Left ventricle myocardium inferior (tissue), 1 donor: ENCODE measurements at regions not wholly inside any gene's neighbourhood (a gene's known extent, or its start where the extent isn't known, plus 50 kb on each side); places are given as distances from the start of the nearest gene placed in this dataset.

Source experiments
- DNase-seq: peaks from one replicate; pipeline ENCODE4 v3.0.0-alpha.2; 2020
- H3K27ac ChIP-seq: fragments of 200-600 bp; replicated peaks from 2 replicates; pipeline ENCODE4 v1.8.0; 2021
- H3K27me3 ChIP-seq: fragments of 200-600 bp; 2 replicates; pipeline ENCODE4 v1.8.0; 2021; ENCODE audit warnings: low read depth
- H3K36me3 ChIP-seq: fragments of 200-600 bp; 2 replicates; pipeline ENCODE4 v1.8.0; 2021
- H3K4me1 ChIP-seq: fragments of 200-600 bp; 2 replicates; pipeline ENCODE4 v1.8.0; 2021
- H3K4me3 ChIP-seq: fragments of 200-600 bp; 2 replicates; pipeline ENCODE4 v1.8.0; 2021; ENCODE audit warnings: mild to moderate bottlenecking, moderate library complexity
- H3K9me3 ChIP-seq: fragments of 200-600 bp; replicated peaks from 2 replicates; pipeline ENCODE4 v1.8.0; 2021
- intact Hi-C: fragments of 100-400 bp; cut with micrococcal nuclease; formaldehyde crosslinking; loops from one replicate; pipeline ENCODE4 v1.11.0; 2022
- TF ChIP-seq, protein P1 (sequence below): fragments of 200-600 bp; IDR thresholded peaks from 2 replicates; pipeline ENCODE4 v1.8.0; 2021; ENCODE audit warnings: antibody characterized with exemption, mild to moderate bottlenecking, borderline replicate concordance
- donor health status: DM: no; HTN: yes; CAD: no; lungs with severe emphysema.

DNA sequence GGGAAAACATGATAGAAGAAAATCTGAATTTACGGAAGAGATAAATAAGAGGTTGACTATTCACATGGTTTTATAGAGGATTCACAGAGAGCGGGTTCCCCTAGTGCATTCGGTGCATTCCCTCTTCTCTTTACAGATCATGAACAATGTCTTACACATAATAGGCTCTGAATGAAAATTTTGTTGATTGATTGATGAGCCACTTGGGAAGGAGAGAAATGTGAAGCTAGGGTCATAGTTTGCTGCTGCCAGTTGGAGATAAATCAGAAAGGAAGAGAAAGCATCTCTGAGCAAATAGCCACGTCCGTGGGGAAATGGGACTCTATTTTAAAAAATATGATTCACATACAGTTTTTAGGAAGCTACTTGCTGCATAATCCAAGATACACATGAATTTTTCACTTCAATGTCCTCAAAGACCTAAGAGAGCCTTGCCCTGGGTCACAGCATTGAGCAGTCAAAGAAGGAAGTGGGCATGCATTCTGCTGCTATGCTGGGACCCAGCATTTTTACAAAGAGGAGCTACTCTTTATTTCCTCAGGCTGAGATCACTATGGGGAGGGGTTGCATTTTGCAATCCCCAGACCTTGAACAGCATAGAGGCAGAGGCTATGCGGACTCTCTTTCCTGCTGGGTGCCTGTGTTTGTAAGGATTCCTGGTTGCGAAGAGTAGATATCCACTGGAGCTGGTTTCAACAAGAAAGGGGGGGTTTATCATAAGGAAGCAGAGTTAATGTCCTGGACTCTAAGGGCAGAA, 395.3 kb downstream of the TSN start:
- intact Hi-C loops, result no loop called here
- no peak overlapping the region for H3K4me3 ChIP-seq
- H3K4me1 ChIP-seq, result no peaks in the 10 kb centered on the region
- H3K9me3 ChIP-seq, result no peaks in the 10 kb centered on the region
- no peak overlapping the region for H3K27ac ChIP-seq
- no peaks in the 10 kb centered on the region for H3K36me3 ChIP-seq
- H3K27me3 ChIP-seq, result peaks cover 3% of the 10 kb centered on the region
- TF ChIP-seq, protein P1, sequence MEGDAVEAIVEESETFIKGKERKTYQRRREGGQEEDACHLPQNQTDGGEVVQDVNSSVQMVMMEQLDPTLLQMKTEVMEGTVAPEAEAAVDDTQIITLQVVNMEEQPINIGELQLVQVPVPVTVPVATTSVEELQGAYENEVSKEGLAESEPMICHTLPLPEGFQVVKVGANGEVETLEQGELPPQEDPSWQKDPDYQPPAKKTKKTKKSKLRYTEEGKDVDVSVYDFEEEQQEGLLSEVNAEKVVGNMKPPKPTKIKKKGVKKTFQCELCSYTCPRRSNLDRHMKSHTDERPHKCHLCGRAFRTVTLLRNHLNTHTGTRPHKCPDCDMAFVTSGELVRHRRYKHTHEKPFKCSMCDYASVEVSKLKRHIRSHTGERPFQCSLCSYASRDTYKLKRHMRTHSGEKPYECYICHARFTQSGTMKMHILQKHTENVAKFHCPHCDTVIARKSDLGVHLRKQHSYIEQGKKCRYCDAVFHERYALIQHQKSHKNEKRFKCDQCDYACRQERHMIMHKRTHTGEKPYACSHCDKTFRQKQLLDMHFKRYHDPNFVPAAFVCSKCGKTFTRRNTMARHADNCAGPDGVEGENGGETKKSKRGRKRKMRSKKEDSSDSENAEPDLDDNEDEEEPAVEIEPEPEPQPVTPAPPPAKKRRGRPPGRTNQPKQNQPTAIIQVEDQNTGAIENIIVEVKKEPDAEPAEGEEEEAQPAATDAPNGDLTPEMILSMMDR, result no peak
- no peak for DNase-seq

DNA sequence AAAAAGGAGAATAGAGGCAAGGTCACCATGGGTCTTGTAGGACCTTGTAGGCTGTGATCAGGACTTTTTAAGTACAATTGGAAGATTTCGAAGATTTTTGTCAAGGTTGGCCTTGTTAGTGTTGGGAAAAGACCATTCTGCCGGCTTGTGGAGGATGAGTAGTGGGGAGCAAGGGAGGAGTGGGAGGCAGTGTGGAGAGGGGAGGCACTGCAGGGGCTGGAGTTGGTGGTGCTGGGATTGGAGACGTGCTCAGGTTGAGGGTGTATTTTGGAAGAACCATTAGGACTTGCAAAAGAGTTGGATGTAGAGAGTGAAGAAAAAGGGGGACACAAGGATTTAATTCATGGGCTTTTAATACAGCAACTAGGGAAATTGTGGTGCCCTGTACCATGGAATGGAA, 397.1 kb downstream of the TSN start:
- no peaks in the 10 kb centered on the region for H3K36me3 ChIP-seq
- H3K4me3 ChIP-seq, result no peak overlapping the region
- H3K27ac ChIP-seq, result no peak overlapping the region
- H3K27me3 ChIP-seq, result peaks cover 5% of the 10 kb centered on the region
- TF ChIP-seq, protein P1, result no peak
- DNase-seq, result no peak
- intact Hi-C loops, result no loop called here
- no peaks in the 10 kb centered on the region for H3K9me3 ChIP-seq
- no peaks in the 10 kb centered on the region for H3K4me1 ChIP-seq

GRCh38 chr2:122156176-122156890, 400.9 kb downstream of the TSN start:
- intact Hi-C loops, result no loop called here
- no peaks in the 10 kb centered on the region for H3K36me3 ChIP-seq
- no peak overlapping the region for H3K4me3 ChIP-seq
- DNase-seq, result no peak
- no peak overlapping the region for H3K27ac ChIP-seq
- H3K9me3 ChIP-seq, result no peaks in the 10 kb centered on the region
- peaks cover 13% of the 10 kb centered on the region for H3K27me3 ChIP-seq
- TF ChIP-seq, protein P1, result no peak
- H3K4me1 ChIP-seq, result no peaks in the 10 kb centered on the region

DNA sequence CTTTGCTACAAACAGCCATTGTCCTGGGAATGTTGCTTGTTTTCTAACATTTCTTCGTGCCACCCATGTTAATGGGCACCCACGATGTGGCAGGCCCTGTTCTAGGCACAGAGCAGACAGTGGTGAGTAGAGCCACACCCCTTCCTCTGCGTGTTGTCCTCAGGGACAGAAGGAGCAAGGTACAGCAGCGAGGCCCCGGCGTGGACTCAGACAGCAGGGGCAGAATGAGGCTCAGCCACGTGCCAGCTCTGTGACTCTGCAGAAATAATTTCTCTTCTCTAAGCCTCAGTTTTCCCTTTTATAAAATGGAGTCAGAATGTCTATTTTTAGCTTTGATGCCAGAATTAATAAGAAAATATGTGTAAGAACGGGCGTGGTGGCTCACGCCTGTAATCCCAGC, 401.7 kb downstream of the TSN start:
- DNase-seq, result no peak
- no peak overlapping the region for H3K27ac ChIP-seq
- TF ChIP-seq, protein P1, result no peak
- peaks cover 13% of the 10 kb centered on the region for H3K27me3 ChIP-seq
- H3K36me3 ChIP-seq, result no peaks in the 10 kb centered on the region
- H3K4me3 ChIP-seq, result no peak overlapping the region
- H3K9me3 ChIP-seq, result no peaks in the 10 kb centered on the region
- H3K4me1 ChIP-seq, result no peaks in the 10 kb centered on the region
- intact Hi-C loops, result no loop called here

DNA sequence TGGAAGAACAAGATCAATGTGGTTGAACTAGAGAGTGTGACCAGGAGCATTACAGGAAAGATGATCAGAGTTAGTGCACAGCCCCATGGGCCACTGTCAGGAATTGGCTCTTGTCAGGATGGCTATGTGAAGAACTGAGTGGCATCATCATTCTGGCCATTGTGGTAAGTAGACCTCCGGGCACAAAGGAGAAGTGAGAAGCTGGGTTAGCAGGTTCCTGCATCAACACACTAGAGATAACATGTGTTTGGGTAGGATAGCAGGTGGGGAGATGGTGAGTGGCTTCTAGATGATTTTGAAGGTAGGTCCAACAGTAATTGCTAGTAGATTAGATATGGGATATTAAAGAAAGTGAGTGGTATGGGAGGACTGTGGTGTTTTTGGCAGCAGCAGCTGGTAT, 408.2 kb downstream of the TSN start:
- TF ChIP-seq, protein P1, result no peak
- Histone ChIP-seq H3K27me3 (peaks cover 21% of the 10 kb centered on the region), H3K27ac (no peak overlapping the region), H3K36me3 (no peaks in the 10 kb centered on the region), H3K9me3 (no peaks in the 10 kb centered on the region), H3K4me3 (no peak overlapping the region), H3K4me1 (no peaks in the 10 kb centered on the region)
- intact Hi-C loops, result no loop called here
- DNase-seq, result no peak
